ENCODE measurements at regions not wholly inside any gene's neighbourhood (a gene's known extent, or its start where the extent isn't known, plus 50 kb on each side); places are given as distances from the start of the nearest gene placed in this dataset.

DNA sequence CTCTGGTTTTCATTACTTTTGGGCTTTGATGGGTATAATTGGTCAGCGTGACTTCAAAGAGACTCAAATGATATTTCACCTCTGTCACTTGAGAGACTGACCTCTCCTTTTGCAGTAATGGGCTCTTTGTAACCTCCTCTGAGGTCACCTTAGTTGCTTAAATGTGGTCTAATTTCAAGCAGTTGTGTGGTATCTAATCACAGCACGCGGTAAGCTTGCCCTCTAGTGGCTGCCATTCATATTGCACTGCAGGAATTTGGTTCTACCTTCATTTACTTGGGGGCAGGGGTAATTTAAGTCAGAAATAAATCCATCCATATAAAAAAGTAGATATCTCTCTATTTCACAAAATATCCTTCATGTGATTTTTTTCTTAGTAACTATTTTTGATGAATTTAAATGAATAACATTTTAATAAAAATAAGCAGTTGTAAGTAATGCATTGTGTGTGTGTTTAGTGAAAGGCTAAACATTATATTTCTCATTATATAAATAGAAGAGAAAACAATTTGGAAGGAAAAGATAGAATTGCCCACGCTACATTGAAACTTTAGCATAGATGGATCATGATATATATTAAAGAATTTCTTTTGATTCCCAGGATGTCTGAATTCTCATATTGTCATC, 55.0 kb upstream of the ANO3 start:
- Mint-ChIP-seq H3K4me1 (no peaks in the 10 kb centered on the region), H3K4me3 (no peak overlapping the region), H3K36me3 (no peaks in the 10 kb centered on the region), H3K27me3 (ENCODE audit: low read depth in 2 of 2) (no peaks in the 10 kb centered on the region), H3K27ac (no peak overlapping the region), H3K9me3 (no peaks in the 10 kb centered on the region)
- Histone ChIP-seq H3K36me3 (ENCODE audit: control insufficient read depth, insufficient read depth, low read length) (no peaks in the 10 kb centered on the region), H3K27ac (ENCODE audit: low read length) (no peak overlapping the region), H3K9me3 (ENCODE audit: control insufficient read depth, insufficient read depth, low read length) (no peaks in the 10 kb centered on the region), H3K4me3 (ENCODE audit: low read length) (no peak overlapping the region), H3K27me3 (ENCODE audit: control insufficient read depth, insufficient read depth, low read length) (no peaks in the 10 kb centered on the region), H3K4me1 (ENCODE audit: control insufficient read depth, insufficient read depth, low read length) (no peaks in the 10 kb centered on the region)
- ATAC-seq, result peak; percentile 54 to 77 (median 69)
- TF ChIP-seq, protein P1, sequence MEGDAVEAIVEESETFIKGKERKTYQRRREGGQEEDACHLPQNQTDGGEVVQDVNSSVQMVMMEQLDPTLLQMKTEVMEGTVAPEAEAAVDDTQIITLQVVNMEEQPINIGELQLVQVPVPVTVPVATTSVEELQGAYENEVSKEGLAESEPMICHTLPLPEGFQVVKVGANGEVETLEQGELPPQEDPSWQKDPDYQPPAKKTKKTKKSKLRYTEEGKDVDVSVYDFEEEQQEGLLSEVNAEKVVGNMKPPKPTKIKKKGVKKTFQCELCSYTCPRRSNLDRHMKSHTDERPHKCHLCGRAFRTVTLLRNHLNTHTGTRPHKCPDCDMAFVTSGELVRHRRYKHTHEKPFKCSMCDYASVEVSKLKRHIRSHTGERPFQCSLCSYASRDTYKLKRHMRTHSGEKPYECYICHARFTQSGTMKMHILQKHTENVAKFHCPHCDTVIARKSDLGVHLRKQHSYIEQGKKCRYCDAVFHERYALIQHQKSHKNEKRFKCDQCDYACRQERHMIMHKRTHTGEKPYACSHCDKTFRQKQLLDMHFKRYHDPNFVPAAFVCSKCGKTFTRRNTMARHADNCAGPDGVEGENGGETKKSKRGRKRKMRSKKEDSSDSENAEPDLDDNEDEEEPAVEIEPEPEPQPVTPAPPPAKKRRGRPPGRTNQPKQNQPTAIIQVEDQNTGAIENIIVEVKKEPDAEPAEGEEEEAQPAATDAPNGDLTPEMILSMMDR (IDR thresholded peaks at IDR 0.05), result peak; percentile 80
- intact Hi-C loops (cut with micrococcal nuclease), result no loop called here
- 20% methylated on average over 3 of the region's 4 CpGs for WGBS (ENCODE audit: insufficient coverage)
- DNase-seq, result peak; percentile 18 to 54

DNA sequence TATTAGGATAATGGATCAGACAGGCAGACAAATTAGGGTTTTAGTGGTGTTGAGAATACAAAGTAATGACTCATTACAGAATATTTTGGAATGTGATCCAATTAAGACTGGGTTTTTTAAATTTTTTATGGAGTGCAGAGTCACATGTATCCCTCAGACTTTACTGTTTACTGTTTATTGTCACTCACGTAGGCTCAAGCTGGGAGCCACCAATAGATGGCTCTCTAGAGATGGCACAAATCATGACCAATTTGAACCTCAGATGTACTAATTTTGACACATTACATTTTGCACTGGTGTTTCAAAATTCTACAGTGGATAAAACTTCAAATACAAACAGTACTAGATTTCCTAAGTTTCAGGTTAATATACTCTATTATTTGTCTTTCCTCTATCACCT, 53.6 kb upstream of the ANO3 start:
- Mint-ChIP-seq H3K4me1 (no peaks in the 10 kb centered on the region), H3K36me3 (no peaks in the 10 kb centered on the region), H3K27me3 (ENCODE audit: low read depth in 2 of 2) (no peaks in the 10 kb centered on the region), H3K9me3 (no peaks in the 10 kb centered on the region), H3K27ac (no peak overlapping the region), H3K4me3 (no peak overlapping the region)
- Histone ChIP-seq H3K27ac (ENCODE audit: low read length) (no peak overlapping the region), H3K4me1 (ENCODE audit: control insufficient read depth, insufficient read depth, low read length) (no peaks in the 10 kb centered on the region), H3K4me3 (ENCODE audit: low read length) (no peak overlapping the region), H3K27me3 (ENCODE audit: control insufficient read depth, insufficient read depth, low read length) (peaks cover 2% of the 10 kb centered on the region), H3K36me3 (ENCODE audit: control insufficient read depth, insufficient read depth, low read length) (no peaks in the 10 kb centered on the region), H3K9me3 (ENCODE audit: control insufficient read depth, insufficient read depth, low read length) (no peaks in the 10 kb centered on the region)
- TF ChIP-seq, protein P1 (IDR thresholded peaks at IDR 0.05), result no peak
- ATAC-seq (no peak), DNase-seq (no peak)
- WGBS (ENCODE audit: insufficient coverage), result 10% methylated on average over 1 of the region's 1 CpG
- intact Hi-C loops (cut with micrococcal nuclease), result no loop called here

All from natural killer cell (primary cell).